ENCODE measurements at regions not wholly inside any gene's neighbourhood (a gene's known extent, or its start where the extent isn't known, plus 50 kb on each side); places are given as distances from the start of the nearest gene placed in this dataset. TPM values are rescaled to one million over a fixed set of nuclear protein-coding genes. Genes with fewer than 3 reads are reported as not detected.

DNA sequence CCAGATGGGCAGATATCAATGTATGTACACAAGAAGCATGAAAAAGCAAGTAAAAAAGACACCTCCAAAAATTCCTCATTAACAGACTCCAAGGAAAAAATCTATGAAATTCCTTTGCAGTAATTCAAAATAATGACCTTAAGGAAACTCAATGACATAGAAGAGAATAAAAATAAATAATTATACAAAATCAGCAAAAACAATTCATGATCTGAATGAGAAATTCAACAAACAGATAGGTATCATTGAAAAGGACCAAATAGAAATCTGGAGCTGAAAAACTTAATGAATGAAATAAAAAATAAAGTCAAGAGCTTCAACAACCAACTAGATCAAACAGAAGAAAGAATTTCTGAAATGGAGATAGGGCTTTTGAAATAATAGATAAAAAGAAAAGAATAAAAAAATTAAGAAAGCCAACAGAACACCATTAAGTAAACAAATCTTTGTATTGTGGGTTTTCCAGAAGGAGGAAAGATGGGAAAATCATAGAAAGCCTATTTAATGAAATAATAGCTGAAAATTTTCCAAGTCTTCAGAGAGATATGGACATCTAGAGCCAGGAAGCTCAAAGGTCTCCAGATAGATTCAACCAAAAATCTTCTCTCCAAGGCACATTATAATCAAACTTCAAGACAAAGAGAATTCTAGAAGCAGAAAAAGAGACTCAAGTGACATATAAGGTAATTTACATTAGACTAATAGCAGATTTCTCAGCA lies 52.0 kb upstream of the KCNK1 start:
- TF ChIP-seq, protein P1, sequence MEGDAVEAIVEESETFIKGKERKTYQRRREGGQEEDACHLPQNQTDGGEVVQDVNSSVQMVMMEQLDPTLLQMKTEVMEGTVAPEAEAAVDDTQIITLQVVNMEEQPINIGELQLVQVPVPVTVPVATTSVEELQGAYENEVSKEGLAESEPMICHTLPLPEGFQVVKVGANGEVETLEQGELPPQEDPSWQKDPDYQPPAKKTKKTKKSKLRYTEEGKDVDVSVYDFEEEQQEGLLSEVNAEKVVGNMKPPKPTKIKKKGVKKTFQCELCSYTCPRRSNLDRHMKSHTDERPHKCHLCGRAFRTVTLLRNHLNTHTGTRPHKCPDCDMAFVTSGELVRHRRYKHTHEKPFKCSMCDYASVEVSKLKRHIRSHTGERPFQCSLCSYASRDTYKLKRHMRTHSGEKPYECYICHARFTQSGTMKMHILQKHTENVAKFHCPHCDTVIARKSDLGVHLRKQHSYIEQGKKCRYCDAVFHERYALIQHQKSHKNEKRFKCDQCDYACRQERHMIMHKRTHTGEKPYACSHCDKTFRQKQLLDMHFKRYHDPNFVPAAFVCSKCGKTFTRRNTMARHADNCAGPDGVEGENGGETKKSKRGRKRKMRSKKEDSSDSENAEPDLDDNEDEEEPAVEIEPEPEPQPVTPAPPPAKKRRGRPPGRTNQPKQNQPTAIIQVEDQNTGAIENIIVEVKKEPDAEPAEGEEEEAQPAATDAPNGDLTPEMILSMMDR (IDR thresholded peaks at IDR 0.05; ENCODE audit: low read depth, low read length) = no peak
- Histone ChIP-seq H3K4me3 (ENCODE audit: low read depth, low read length) (no peak overlapping the region), H3K9me3 (ENCODE audit: control insufficient read depth, insufficient read depth, low read length) (peaks cover 11% of the 10 kb centered on the region), H3K27ac (ENCODE audit: low read depth, low read length) (no peak overlapping the region), H3K27me3 (ENCODE audit: control insufficient read depth, insufficient read depth, low read length) (no peaks in the 10 kb centered on the region)
- ChIA-PET CTCF (no interaction called here), POLR2A (no interaction called here)
- DNase-seq (ENCODE audit: low read depth, low spot score) = no peak

Small RNAs in the stretch of these regions (small RNA-seq; reads per million reads assigned to genes)
- not detected for gene RNU4-77P (ENCODE audit: insufficient read length, low read depth)

Data from AG04450 (cell line).